Muscle layer of duodenum (tissue), 2 donors: ENCODE measurements at regions not wholly inside any gene's neighbourhood (a gene's known extent, or its start where the extent isn't known, plus 50 kb on each side); places are given as distances from the start of the nearest gene placed in this dataset.

Source experiments
- H3K27ac ChIP-seq: one replicate; pipeline ENCODE4 v1.7.0; 2013; ENCODE audit warnings: mild to moderate bottlenecking, low read length
- H3K27me3 ChIP-seq: one replicate; pipeline ENCODE4 v1.7.0; 2013; ENCODE audit warnings: low read depth, mild to moderate bottlenecking, control low read depth, low read length
- H3K36me3 ChIP-seq, 2 donors: one replicate each; pipeline ENCODE4 v1.7.0; 2013; ENCODE audit warnings: low read length in 2 of 2, control low read depth in 1 of 2, mild to moderate bottlenecking in 1 of 2; ENCODE audit not compliant: insufficient read depth in 2 of 2, control insufficient read depth in 1 of 2
- H3K4me1 ChIP-seq, 2 donors: one replicate each; pipeline ENCODE4 v1.7.0; 2013; ENCODE audit warnings: low read length in 2 of 2, mild to moderate bottlenecking in 2 of 2, control low read depth in 1 of 2, moderate library complexity in 1 of 2; ENCODE audit not compliant: insufficient read depth in 2 of 2, control insufficient read depth in 1 of 2
- H3K4me3 ChIP-seq, 2 donors: one replicate each; pipeline ENCODE4 v1.7.0; 2013; ENCODE audit warnings: low read length in 2 of 2, low read depth in 1 of 2, mild to moderate bottlenecking in 1 of 2
- H3K9me3 ChIP-seq, 2 donors: one replicate each; pipeline ENCODE4 v1.7.0; 2013; ENCODE audit warnings: low read length in 2 of 2, control low read depth in 1 of 2, mild to moderate bottlenecking in 1 of 2; ENCODE audit not compliant: control insufficient read depth in 1 of 2
- donor health status: healthy.

DNA sequence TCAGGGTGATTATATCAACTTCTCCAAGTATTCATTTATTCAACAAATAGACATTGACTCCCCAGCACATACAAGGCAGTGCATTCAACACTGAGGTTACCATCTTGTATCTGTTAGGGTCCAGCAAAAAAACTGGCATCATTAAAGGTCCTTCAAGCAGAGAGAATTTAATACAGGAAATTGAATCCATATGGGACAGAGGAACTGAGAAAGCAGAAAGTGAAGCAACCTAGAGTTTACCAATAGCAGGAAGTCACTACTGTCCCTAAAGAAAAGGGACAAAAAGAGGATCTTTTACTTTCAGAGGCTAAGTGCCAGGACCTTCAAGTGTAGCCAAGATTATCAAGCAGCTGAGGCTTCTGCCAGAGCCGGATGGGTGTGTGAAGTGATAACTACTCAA is 237.8 kb upstream of the TBX3 start:
- no peaks in the 10 kb centered on the region for H3K27me3 ChIP-seq
- no peaks in the 10 kb centered on the region for H3K36me3 ChIP-seq

DNA sequence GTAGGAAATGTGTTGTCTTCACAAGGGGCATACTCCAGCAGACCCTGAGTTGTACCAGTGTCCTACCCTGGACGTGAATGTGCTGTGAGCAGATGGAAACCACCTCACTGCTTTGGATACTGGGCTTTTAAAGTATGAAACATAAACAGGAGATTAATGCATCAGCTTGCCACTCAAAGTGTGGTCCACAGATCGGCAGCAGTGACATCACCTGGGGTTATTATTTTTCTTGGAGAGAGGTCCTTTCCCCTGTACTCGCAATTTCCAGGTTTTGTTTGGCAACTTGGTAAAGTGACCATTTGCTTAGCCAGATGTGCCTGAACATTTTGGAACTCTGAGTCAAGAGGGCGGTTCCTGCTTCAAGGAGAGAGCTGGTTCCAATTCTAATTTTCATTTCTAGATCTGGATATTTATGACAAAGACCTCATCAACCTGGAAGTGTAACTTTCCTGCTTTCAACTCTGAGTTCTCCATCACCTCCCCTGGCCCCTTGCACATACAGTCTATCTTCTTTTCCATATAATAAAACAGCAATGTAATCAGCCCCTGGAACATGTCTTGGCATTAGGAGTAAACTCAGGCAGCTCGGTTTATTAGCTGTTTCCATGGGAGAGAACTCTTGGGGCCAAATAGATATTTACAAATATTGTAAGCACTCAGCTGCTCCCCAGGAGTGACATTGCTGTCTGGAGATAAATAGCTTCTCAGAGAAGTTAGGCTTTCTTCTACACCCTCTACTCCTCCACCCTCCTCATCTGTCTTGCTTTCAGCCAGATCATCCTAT is 237.0 kb upstream of the TBX3 start:
- Histone ChIP-seq H3K36me3 (no peaks in the 10 kb centered on the region), H3K4me1 (no peaks in the 10 kb centered on the region), H3K27ac (no peak overlapping the region), H3K9me3 (peaks cover 0 to 7% of the 10 kb centered on the region in 2 donors), H3K4me3 (no peak overlapping the region), H3K27me3 (no peaks in the 10 kb centered on the region)

More for the DNA sequence above, 237.8 kb upstream of the TBX3 start:
- no peak overlapping the region for H3K4me3 ChIP-seq
- H3K9me3 ChIP-seq = peaks cover 0 to 7% of the 10 kb centered on the region in 2 donors
- H3K4me1 ChIP-seq = no peaks in the 10 kb centered on the region
- H3K27ac ChIP-seq = no peak overlapping the region

DNA sequence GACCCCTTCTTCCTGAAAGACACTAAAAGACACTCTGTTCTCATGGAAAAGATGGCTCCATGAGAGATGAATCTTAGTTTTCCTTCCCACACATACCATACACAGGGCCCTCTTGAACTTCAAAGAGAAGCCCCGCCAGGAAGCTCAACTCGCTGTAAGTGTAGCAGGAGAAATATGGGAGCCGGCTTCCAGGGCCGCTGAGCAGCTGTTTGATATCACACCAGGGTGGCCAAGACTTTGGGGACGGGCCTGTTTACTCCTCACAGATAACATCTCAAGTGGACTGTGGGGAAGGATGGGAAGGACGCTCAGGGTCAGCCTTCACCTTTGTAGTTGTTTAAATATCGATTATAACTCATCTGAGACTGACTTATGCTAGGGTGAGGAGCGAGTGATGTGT is 235.5 kb upstream of the TBX3 start:
- H3K4me1 ChIP-seq = no peaks in the 10 kb centered on the region
- H3K4me3 ChIP-seq = no peak overlapping the region
- H3K36me3 ChIP-seq = no peaks in the 10 kb centered on the region
- peaks cover 0 to 7% of the 10 kb centered on the region in 2 donors for H3K9me3 ChIP-seq
- H3K27me3 ChIP-seq = no peaks in the 10 kb centered on the region
- H3K27ac ChIP-seq = no peak overlapping the region

DNA sequence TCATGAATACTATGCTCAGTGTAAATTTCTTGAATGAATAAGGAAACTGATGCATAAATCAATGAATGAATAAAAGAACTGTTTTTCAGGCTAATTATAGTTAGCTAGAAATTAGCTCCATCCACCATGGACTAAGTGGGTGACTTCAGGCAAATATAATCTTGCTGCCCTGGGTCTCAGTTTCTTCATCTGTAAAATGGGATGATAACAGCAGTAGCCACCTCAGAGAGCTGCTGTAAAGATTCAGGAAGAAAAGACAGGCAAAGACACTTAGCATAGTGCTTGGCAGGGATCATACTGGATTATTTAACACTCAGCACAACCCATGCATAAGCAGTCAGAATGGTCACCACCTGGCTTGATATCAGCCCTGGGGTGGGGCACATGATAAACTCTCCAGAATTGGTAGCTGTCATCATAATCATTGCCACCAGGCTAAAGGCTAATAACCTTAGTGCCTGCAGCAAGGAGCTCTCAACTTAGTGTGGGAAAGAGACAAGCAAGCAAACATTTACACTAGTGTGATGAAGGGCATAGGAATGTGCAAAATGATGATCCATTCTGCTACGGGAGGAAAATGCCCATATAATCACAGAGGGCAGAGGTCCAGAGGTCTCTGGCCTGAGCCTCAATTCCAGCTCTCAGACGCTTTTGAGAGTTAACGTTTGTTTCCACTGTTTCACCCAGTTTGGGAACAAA is 234.7 kb upstream of the TBX3 start:
- H3K4me1 ChIP-seq = no peaks in the 10 kb centered on the region
- H3K27ac ChIP-seq = no peak overlapping the region
- no peaks in the 10 kb centered on the region for H3K27me3 ChIP-seq
- no peaks in the 10 kb centered on the region for H3K36me3 ChIP-seq
- no peak overlapping the region for H3K4me3 ChIP-seq
- peaks cover 0 to 7% of the 10 kb centered on the region in 2 donors for H3K9me3 ChIP-seq

DNA sequence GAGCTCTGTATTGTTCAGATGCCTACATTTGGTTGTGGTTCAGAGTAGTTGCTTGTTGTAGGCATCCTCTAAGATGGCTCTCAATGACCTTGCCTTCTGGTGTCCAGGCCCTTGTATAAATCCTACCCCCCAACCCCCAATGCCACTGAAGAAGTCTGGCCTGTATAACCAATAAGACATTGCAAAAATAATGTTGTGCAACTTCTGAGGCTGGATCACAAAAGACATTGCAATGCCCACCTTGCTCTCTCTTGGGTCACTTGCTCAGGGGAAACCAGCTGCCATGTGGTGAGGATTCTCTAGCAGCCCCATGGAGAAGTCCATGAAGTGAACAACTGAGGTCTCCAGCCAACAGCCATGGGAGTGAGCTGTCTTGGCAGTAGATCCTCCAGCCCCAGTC is 234.0 kb upstream of the TBX3 start:
- H3K27ac ChIP-seq = no peak overlapping the region
- no peaks in the 10 kb centered on the region for H3K27me3 ChIP-seq
- no peaks in the 10 kb centered on the region for H3K4me1 ChIP-seq
- H3K36me3 ChIP-seq = no peaks in the 10 kb centered on the region
- no peak overlapping the region for H3K4me3 ChIP-seq
- H3K9me3 ChIP-seq = peaks cover 0 to 7% of the 10 kb centered on the region in 2 donors

DNA sequence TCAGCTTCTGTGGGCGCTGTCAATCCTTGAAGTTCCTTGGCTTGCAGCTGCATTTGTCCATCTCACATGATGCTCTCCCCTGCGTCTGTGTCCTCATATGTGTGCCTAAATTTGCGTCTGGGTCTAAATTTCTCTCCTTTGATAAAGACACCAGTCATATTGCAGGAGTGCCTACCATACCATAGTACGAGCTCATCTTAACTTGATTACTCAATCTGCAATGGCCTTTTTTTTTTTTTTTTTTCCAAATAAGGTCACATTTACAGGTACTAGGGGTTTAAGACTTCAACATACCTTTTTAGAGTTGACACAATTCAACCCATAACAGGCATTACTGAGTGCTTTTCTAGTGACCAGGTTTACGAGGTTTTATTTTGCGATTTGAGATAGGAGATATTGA is 233.3 kb upstream of the TBX3 start:
- Histone ChIP-seq H3K36me3 (no peaks in the 10 kb centered on the region), H3K9me3 (peaks cover 0 to 7% of the 10 kb centered on the region in 2 donors), H3K27ac (no peak overlapping the region), H3K4me1 (no peaks in the 10 kb centered on the region), H3K27me3 (no peaks in the 10 kb centered on the region), H3K4me3 (no peak overlapping the region)

DNA sequence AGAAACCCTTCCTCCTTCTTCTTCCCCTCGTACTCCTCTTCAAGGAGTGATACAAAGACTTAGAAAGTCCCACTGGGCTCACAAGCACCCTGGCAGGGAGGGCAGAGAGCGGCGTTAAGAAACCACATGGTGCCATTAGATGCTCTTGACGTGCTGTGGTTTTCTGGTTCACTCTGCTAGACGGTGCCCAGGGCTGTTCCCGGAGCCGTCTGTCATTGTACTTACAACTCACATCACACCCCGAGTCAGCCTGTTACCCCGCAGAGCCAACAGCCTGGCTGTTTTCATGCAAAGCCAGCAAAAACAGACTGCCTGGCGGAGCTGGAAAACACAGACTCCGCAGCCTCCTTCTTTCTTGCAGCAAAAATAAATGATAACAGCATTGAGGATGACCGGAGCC is 232.6 kb upstream of the TBX3 start:
- H3K9me3 ChIP-seq = peaks cover 0 to 7% of the 10 kb centered on the region in 2 donors
- no peaks in the 10 kb centered on the region for H3K36me3 ChIP-seq
- H3K27ac ChIP-seq = no peak overlapping the region
- no peak overlapping the region for H3K4me3 ChIP-seq
- H3K27me3 ChIP-seq = no peaks in the 10 kb centered on the region
- H3K4me1 ChIP-seq = no peaks in the 10 kb centered on the region

DNA sequence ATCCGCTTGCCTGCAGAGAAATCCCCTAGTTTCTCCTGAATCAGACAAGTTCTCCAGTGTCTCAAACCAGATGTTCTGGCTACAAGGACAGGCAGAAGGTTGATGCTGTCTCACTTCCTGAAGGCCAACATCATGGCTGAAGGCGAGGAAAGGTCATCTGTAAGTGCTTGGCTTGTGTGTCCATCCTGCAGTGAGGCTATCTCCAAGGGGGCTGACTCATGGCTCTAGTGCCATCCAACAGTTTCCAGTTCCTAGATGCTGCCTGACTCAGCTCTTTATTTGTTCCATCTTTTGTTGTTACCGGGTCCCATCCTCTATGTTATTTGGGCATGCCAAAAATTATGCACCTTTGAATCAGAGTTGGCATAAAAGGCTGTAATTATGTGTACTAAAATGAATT is 232.1 kb upstream of the TBX3 start:
- Histone ChIP-seq H3K27me3 (no peaks in the 10 kb centered on the region), H3K4me3 (no peak overlapping the region), H3K36me3 (no peaks in the 10 kb centered on the region), H3K4me1 (no peaks in the 10 kb centered on the region), H3K9me3 (peaks cover 0 to 7% of the 10 kb centered on the region in 2 donors), H3K27ac (no peak overlapping the region)

DNA sequence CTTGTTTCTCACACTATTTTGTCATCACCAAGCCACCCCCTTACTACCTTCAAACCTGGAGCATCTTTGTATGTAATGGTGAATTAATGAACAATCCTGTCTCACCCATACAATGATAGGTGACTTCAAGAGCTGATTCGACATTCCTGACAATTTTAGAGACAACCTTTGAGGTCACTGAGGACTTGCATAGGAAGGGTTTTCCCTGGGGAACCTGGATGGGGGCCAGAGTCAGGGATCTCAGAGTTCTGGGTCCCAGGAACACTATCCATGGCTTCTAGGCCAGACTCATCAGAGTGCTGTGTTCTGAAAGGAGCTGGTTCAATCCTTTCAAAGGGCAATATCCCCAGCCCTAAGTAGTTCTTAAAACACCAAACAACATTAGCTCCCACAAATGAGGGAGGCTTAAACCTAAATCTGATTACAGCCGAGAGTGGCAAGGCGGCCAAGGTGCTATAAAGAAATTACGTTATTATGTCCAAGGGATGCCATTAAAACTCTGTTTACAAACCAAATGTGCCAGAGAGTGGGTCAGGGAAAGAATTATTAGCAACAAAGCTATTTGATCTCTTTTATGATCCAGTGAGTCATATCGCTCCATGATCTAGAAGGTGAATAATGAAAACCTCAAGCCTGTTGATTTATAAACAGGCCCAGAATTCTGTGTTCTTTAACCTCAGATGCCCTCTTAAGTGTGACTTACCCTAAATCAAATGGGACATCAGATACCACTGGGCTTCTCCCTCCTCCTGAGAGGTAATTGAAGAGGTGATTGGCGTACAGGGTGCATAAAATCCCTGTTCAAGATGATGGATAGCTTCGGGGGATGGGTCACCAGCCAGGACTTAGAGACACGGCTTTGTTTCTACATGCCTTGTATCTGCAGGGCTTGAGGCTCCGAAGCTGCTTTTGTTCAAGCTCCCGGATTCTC is 230.2 kb upstream of the TBX3 start:
- Histone ChIP-seq H3K4me3 (no peak overlapping the region), H3K4me1 (no peaks in the 10 kb centered on the region), H3K9me3 (peaks cover 0 to 7% of the 10 kb centered on the region in 2 donors), H3K27ac (no peak overlapping the region), H3K27me3 (no peaks in the 10 kb centered on the region), H3K36me3 (no peaks in the 10 kb centered on the region)

DNA sequence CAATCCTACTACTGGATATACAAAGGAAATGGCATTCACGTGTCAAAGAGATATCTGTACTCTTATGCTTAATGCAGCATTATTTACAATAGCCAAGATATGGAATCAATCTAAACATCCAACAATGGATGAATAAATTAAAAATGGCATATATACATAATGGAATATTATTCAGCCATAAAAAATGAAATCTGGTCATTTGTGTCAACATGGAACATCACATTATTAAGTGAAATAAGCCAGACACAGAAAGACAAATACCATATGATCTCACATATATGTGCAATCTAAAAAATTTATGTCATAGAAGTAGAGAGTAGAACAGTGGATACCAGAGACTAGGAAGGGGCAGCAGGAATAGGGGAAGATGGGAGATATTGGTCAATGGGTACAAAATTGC is 228.8 kb upstream of the TBX3 start:
- Histone ChIP-seq H3K27ac (no peak overlapping the region), H3K4me3 (no peak overlapping the region)

DNA sequence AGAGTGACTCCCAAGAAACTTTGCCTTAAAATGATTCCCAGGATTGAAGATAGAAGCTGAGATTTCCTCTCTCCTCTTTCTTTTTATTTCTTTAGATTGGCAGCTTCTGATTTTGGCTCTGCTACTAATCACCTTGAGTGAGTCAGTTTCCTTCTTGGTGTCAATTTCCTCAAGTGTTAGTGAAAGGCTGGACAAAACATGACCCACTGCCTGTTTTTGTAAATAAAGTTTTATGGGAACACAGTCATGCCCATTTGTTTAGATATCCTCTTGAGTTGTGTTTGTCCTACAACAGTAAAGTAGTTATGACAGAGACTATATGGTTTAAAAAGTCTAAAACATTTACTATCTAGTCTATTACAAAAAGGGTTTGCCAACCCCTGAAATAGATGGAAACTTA is 227.2 kb upstream of the TBX3 start:
- H3K4me1 ChIP-seq = no peaks in the 10 kb centered on the region
- H3K27me3 ChIP-seq = no peaks in the 10 kb centered on the region
- H3K27ac ChIP-seq = no peak overlapping the region
- no peaks in the 10 kb centered on the region for H3K9me3 ChIP-seq
- no peak overlapping the region for H3K4me3 ChIP-seq
- H3K36me3 ChIP-seq = no peaks in the 10 kb centered on the region

More for the DNA sequence above, 228.8 kb upstream of the TBX3 start:
- Histone ChIP-seq H3K9me3 (peaks cover 0 to under 1% of the 10 kb centered on the region in 2 donors), H3K27me3 (no peaks in the 10 kb centered on the region), H3K4me1 (no peaks in the 10 kb centered on the region), H3K36me3 (no peaks in the 10 kb centered on the region)
